ENCODE measurements at regions not wholly inside any gene's neighbourhood (a gene's known extent, or its start where the extent isn't known, plus 50 kb on each side); places are given as distances from the start of the nearest gene placed in this dataset.

DNA sequence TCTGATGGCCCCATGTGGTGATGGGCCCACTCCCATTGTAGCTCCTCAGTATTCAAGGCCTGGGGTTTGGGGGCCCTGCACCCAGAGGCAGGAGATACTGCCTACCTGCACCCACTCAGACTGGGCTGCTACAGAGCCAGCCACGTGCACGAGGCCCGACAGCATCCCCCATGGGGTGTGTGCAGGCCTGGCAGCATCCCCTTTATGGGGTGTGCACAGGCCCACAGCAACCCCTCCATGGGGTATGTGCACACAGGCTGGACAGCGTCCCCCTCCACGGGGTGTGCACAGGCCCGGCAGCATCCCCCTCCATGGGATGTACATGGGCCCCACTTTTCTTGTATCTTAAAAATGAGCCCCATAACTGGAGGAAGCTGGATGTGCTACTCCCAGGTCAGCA lies 156.0 kb downstream of the RBFOX3 start:
- TF ChIP-seq GATA2 (IDR thresholded peaks at IDR 0.05; ENCODE audit: low read depth, low read length) (no peak), GATA3 (IDR thresholded peaks at IDR 0.05; ENCODE audit: low read depth, low read length) (no peak)

Data from SH-SY5Y (cell line).